SIG-M5 treated with dmso at 0.1 percent for 504 hours (cell line): ENCODE measurements at regions not wholly inside any gene's neighbourhood (a gene's known extent, or its start where the extent isn't known, plus 50 kb on each side); places are given as distances from the start of the nearest gene placed in this dataset.
"Not testable (repeated sequence)": the region's sequence is repeated elsewhere in the genome, so short reads cannot be mapped to it uniquely, and the experiment has no call there.

Experiments used
- DNase-seq: peaks from one replicate; lab custom pipeline; 2025; ENCODE audit not compliant: unreplicated experiment; lab: John Stamatoyannopoulos, UW

DNA sequence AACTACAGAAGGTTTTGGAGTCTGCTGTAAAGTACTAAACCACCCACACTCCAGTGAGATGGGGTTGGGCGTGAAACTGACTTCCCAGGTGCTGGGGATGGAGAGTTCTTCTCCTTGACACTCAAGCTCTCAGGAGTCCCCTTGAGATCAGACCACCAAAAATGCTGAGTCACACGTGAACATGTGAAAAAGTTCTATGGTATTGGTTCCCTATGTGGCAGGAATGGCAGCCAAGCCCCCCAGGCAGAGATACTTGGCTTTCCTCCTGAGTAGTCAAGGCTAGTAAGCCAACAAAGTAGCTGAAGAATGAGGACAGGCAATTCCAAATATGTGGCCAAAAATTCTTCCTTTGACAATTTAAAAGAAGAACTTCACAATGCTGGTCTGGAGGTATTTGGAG lies 222.0 kb upstream of the ADAMTS3 start:
- DNase-seq, result no peak

DNA sequence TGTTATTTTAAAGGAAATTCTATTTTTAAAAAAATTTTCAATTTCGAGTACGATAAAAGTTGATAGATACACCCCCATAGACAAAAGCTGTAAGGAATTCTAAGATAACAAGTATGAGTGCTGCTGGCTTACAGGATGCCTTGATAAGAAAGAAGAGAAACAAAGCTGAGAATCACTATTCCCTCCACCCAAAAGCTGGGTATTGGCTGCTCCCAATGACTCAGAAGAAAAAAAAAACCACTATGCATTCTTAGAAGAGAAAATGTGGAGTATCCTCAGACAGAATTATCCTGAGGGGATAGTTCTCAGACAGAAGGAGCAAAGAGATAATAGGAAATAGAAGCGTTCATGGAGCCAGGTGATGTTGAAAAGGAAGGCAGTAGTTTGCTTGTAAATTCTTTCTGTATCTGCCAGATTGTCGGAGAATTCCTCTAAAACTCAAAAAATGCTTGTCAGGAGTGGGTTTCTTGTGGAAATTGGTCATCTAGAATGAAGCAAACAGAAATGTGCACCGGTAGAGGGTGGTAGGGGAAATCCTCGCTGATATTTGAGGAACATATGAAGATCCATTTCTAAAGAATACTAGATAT lies 217.5 kb upstream of the ADAMTS3 start:
- DNase-seq, result no peak

DNA sequence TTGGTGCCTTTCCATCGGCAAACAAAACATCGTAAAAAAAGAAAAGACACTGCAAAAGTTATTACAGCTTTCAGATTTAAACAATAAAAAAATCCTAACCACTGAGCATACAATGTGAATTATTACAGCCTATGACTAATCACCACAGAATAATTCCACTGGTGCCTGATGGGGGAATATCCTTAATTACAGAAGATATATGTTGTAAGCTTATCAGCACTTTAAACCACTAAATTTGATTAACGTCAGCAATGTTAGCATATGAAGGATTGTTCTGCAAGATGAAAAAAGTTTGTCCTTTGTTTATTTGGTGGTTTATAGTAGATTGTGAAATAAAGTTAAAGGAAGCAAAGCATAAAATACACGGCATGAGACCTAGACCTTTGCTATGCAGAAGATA lies 210.2 kb upstream of the ADAMTS3 start:
- no peak for DNase-seq

DNA sequence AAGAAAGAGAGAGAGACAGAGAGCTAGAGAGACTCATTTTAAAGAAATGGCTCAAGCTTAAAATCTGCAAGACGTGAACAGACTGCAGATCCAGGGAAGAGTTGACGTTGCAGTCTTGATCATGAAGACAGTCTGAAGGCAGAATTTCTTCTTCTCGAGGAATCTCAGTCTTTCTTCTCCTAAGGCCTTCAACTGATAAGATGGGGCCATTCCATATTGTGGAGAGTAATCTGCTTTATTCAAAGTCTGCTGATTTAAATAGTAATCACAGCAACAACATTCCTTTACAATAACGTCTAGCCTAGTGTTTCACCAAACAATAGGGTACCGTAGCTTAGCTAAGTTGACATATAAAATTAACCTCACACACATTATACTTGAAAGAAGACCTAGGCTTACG lies 208.4 kb upstream of the ADAMTS3 start:
- DNase-seq, result no peak

DNA sequence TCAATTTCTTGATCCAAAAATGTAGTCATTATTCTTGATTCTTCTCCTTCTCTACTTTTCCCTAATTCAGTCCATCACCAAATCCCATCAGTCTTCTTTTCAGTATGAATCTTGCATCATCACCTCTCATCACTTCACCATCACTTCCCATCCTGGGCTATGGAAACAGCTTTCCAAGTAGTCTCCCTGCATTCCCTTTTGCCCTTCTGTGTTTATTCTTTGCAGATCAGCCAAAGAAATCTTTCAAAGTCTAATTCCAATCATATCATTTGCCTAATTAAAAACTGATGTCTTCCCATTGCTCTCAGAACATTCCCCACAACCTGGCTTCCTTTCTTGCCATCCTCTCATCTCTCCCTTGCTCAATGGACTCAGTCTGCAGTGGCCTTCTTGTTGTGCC lies 201.7 kb upstream of the ADAMTS3 start:
- no peak for DNase-seq

DNA sequence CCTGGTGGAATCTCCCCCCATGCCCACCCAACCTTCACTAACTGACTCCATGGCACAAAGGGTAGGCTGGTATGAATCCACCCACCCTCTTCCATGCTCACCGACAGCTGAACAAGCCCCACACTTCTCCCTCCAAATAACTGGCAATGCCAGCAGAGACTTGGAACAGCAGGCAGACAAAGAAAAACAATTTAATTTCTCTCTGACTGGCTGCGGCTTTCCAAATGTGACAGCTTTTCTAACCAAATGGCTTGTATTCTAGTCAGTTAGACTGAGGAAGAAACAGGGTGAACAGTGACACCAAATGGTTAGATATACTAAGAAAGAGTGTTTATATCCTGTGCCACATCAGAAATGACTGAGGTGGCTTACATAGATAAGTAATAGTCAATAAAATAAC lies 199.3 kb upstream of the ADAMTS3 start:
- no peak for DNase-seq

DNA sequence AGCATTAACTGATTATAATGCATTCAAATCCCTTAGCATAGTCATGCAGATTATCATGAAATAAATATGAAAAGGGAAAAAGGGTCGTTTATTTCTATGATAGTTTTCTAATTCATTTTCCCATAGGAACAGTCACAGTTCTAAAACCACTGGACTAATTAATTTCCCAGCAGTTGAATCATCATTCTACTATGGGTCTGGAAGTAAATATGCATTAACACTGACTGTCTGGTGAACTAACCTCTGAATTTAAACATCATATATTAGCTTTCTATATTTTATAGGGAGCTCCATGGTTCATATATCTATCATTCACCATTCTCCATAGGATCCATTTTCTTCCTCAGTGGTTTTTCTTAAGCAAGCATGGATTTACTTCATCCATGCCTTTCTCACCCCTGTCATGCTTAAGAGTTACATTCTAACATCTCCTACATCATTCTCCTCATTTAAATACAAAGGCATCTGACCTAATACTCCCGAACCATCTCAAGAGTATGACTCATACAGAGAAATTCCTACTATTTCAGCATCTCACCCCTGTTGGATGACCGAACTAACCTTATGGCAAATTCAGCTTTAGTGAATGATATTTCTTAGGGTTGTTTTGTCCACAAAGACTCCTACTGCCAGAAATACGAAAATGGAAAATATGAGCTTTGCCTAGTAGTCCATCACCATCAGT lies 198.7 kb upstream of the ADAMTS3 start:
- no peak for DNase-seq

DNA sequence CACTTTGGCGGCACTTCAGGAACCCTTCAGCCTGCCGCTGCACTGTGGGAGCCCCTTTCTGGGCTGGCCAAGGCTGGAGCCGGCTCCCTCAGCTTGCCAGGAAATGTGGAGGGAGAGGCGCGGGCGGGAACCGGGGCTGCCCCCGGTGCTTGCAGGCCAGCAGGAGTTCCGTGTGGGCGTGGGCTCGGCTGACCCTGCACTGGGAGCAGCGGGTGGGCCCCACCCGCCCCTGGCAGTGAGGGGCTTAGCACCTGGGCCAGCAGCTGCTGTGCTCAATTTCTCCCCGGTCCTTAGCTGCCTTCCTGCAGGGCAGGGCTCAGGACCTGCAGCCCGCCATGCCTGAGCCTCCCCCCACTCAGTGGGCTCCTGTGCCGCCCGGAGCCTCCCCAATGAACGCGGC lies 196.8 kb upstream of the ADAMTS3 start:
- DNase-seq, result not testable (repeated sequence)

DNA sequence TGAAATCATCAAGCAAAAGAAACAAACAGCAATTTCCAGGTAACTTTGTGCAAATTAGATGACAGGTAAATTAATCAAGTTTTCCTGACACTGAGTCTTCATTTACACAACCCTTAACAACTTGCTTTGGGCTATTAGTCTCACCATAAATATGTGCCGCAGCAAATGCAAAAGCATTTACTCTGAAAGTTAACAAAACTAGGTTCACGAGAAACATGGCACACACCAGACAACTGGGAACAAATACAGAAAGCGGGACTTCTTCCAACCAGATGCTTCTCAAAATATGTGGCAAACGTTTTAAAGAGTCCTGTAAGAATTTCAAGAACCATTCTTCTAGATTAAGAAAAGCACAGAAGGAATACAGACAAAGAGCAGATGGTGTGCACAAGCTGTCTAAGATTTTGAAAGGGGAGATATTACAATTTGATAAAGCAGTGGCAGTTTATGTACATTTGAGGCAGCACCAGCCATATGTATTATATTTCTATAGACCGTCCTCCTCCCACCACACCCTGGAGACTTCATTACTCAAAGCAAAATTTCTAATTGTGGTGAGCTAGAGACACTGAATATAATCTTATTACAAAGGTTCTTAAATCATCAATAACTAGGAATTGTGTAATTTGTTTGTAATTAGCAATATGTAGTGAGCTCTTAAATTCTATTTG lies 192.5 kb upstream of the ADAMTS3 start:
- no peak for DNase-seq

DNA sequence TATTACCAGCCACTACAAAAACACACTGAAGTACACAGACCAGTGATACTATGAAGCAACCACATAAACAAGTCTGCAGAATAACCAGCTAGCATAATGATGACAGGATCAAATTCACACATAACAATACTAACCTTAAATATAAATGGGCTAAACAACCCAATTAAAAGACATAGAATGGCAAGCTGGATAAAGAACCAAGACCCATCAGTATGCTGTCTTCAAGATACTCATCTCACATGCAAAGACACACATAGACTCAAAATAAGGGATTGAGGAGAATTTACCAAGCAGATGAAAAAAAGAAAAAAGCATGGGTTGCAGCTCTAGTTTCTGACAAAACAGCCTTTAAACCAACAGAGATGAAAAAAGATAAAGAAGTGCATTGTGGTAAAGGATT lies 184.4 kb upstream of the ADAMTS3 start:
- not testable (repeated sequence) for DNase-seq

DNA sequence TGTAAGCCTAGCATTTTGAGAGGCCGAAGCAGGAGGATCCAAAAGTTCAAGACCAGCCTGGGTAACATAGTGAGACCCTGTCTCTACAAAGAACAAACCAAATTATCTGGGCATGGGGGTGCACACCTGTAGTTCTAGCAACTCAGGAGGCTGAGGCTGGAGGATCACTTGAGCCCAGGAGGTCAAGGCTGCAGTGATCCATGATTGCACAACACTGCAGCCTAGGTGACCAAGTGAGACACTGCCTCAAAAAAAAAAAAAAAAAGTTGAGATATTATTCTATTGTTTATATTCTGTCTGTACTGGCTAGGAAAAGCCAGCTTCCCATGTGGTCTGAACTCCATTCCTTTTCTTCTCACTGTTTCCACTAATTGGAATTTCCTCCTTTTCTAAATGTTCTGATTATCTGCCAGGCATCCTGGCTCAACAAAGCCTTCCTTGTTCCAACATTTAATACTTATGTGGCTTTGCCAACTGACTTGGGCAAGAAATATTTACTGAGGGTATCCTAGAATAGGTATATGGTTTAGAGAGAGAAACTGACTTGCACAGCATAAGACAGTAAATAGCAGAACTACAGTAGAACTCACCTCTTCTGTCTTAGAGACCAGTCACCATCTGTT lies 175.2 kb upstream of the ADAMTS3 start:
- no peak for DNase-seq

DNA sequence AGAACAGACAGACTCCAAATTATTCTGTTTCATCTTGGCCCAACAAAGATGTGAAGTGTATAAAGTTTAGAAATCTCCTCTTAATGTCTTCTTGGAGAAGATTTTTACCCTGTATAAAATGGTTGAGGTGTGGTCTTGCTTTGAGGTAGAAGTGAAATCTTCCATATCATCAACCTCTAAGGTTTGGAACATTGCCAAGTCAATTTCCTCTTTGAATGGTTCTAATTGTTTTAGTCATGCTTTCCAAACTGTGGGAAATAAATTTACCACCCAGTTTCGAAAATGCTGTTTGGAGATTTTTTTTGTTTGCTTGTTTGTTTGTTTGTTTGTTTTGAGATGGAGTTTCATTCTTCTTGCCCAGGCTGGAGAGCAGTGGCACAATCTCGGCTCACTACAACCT lies 174.1 kb upstream of the ADAMTS3 start:
- no peak for DNase-seq

DNA sequence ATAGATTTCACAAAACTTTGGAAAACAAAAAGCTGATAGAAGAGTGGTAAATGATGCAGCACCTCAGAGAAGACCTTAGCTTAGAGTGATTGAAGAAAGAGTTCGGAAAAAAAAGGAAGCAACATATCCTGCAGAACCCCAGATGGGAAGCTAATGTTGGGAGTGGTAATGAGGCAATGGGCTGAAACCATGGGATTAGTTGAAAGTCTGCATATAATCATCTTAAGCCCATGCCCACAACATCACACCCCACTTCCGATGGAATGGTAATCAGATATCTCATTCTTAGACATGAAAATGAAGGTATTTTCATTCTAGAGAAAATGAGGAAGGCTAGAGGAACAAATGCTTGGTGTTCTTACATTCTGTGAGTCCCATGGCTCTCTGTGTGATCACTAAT lies 146.3 kb upstream of the ADAMTS3 start:
- no peak for DNase-seq

DNA sequence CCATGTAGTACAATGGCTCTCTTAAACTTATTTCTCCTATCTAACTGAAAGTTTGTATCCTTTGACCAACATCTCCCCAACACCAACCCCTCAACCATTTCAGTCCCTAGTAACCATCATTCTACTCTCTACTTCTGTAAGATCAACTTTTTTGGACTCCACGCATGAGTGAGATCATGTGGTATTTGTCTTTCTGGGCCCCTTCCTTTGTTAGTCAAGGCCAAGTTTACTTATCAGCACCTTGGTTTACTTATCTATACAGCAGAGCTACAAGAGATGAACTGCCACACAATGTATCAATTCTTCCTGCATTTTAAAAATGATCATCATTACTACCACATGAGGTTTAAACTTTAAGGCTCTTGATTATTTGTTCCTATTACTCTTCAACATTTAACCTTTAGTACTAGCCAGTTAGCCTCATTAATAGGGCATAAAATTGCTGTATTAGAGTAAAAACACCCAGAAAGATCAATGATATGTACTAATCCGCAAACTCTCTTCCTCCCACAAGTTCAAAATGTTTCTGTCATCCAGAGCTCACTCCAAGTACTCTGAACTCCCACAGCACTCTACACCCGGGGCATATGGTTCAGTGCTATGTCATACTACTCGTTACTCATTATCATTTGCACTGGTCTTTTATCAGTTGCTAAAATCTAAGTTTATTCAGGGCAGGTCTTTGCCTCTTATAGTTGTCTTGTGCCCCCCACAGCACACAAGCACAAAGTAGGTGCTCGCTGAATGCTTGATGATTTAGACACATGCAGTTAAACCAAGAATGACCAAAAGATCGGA lies 145.7 kb upstream of the ADAMTS3 start:
- DNase-seq, result no peak

DNA sequence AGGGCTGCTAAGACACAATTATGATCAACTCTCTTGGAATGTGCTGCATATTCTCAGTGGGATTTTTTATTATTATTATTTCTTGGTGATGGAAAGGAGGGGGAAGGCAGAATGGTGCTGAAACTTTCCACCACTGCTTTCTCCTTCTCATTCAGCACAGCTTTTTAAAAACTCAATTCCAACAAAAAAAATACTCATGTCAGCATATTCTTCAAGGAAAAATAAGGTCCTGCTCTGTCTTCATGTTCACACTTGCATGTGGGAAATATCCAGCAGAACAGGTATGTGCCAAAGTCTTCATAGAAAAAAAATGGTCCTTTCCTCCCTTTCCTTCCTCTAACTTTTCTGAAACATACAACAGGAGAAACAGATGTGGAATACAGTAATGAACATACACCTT lies 144.0 kb upstream of the ADAMTS3 start:
- DNase-seq, result no peak

DNA sequence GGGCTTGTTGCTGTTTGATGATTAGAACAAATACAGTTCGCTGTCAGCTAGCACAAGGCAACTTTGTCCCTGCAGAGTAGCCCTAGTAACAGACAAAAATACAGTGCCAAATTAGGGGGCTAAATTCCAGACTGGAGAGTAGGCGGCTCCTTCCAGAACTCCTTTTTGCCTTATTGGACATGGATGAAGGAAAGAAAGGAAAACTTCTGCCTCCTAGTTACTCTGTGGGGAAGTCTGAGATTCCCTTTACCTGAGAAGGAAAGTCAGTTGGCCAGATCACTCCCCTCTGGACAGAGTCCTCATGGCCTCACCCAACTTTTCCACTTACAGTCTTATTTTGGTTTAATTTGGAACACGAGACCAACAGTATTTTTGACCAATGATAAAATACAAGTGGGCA lies 140.5 kb upstream of the ADAMTS3 start:
- no peak for DNase-seq

DNA sequence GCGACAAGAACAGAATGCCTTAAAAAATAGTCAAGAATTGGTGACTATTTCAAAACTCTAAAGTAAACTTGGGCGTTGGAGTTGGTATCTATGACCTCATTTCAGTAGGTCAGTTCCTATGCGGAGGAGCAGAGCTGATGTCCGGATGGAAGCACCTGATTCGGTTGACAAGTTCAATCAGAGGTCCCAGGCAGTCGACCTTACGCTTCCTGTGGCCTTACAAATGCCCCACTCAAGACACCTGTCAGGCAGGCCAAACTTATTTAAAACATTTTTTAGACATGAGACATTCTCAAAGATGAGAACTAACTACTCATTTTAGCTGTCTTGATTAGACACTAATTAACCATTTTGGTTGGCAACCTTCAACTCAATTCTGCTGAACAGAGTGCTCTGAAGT lies 137.7 kb upstream of the ADAMTS3 start:
- DNase-seq, result no peak

DNA sequence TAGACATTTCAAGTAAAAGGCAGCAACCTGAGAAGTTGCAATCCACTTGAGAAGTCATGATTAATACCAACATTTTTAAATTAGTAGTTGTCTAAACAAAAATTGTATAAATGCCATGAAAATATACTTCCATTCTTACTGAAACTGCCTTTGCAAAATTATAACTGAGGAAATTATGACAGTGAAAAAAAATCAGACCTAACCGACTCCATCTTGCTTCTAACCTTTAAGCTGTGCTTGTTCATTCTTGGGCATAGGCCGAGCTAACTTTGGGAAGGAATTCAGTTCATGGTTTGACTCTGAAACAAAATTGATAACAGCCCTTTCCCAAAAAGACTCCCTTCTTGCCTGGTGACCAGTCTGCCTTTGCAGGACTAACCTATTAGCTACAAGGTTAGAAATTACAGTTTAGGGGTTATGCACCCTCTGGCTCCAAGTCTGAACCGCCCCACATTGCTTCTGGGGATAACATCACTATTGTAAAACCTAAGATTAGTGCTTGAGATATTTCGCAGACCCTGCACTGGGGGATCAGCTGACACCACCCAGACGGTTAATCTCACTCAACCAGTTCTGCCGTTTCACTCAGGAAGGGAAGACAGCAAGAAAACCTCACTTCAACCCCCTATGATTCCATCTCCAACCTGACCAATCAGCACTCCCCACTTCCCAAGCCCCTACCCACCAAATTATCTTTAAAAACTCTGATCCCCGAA lies 136.1 kb upstream of the ADAMTS3 start:
- DNase-seq, result not testable (repeated sequence)

DNA sequence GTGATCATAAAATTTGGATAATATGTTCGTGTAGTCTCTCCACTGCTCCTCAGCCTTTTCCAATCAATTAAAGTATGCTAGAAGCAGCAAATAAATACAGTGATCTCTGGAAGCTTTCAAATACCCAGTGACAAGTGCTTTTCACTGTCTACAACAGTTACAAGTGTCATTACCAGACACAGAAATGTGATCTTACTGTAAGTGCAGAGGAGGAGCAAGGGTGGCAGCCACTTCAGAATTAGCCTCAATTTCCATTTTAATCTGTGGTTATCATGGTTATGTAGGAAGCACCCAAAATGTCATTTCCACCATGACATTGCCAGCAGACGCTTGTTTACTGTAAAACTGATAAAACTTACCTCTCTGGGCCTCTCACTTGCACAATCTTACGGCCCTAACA lies 133.9 kb upstream of the ADAMTS3 start:
- no peak for DNase-seq

DNA sequence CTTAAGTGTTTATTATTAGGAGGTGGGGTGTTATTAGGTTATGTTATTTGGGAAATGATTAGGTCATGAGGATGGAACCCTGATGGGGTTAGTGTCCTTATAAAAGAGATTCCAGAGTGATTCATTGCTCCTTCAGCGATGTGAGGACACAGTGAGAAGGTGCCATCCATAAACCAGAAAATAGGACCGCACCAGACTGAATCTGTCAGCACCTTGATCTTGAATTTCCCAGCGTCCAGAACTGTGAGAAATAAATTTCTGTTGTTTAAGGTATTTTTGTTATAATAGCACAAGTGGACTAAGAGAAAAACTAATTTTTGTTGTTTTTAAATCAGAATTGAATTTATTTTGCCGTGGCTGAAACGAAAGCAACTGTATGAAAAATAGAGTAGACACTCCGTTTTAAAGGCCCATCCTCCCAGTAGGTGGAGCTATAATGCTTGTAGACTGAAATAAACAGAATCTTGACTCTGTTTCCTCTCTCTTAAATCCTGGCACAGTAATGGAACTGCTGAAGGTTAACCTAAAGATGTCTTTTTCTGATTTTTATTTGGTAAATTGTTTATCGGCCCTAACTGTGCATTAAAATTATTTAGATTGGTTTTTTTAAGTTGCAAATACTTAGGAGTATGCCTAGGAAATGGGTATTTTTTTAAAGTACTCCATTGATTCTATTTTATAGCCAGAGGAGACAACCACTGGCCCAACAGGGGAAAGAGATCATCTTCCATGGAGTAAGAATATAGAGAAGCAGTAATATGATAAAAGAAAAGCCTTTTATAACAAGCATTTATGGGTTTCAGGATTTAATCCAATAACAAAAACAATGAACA lies 133.2 kb upstream of the ADAMTS3 start:
- peak; percentile 43 for DNase-seq
